ENCODE measurements at regions not wholly inside any gene's neighbourhood (a gene's known extent, or its start where the extent isn't known, plus 50 kb on each side); places are given as distances from the start of the nearest gene placed in this dataset.

DNA sequence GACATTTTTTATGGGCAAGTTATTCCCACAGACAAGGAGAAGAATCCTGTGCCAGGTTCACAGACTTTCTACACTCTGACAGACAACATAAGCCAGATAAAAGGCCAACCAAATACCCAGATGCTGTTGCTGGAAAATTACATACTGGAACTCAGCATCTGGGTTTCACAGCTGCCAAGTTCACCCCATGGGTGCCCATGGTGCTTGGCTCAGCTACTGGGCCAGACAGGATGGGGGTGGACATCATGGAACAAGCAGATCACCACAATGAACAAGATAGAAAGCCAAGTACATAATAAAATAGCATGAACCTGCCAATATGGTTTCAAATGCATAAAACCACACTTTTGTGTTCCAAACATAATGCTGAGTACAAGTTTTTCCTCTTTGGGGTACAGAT lies 999.8 kb downstream of the NR2F1-AS1 start:
- H3K9me3 Mint-ChIP-seq: peaks cover 0 to 5% (median 0%) of the 10 kb centered on the region in 7 donors
- Histone ChIP-seq H3K36me3 (ENCODE audit: control insufficient read depth, insufficient read depth, low read length) (no peaks in the 10 kb centered on the region), H3K27ac (ENCODE audit: insufficient read depth, low read length, poor library complexity, severe bottlenecking) (no peak overlapping the region), H3K27me3 (ENCODE audit: control insufficient read depth, insufficient read depth, low read length) (no peaks in the 10 kb centered on the region), H3K9me3 (ENCODE audit: control insufficient read depth in 2 of 2, low read length in 2 of 2) (peaks cover 0 to 4% of the 10 kb centered on the region in 2 experiments), H3K4me1 (ENCODE audit: control insufficient read depth, insufficient read depth, low read length, poor library complexity, severe bottlenecking) (no peaks in the 10 kb centered on the region), H3K4me3 (ENCODE audit: low read depth, low read length) (no peak overlapping the region)
- no peak overlapping the region for H3K27ac Mint-ChIP-seq
- no peaks in the 10 kb centered on the region for H3K27me3 Mint-ChIP-seq
- H3K36me3 Mint-ChIP-seq: no peaks in the 10 kb centered on the region
- no peak overlapping the region for H3K4me3 Mint-ChIP-seq
- DNase-seq (no peak), ATAC-seq (ENCODE audit: low read depth in 2 of 2) (no peak)
- no peaks in the 10 kb centered on the region for H3K4me1 Mint-ChIP-seq

DNA sequence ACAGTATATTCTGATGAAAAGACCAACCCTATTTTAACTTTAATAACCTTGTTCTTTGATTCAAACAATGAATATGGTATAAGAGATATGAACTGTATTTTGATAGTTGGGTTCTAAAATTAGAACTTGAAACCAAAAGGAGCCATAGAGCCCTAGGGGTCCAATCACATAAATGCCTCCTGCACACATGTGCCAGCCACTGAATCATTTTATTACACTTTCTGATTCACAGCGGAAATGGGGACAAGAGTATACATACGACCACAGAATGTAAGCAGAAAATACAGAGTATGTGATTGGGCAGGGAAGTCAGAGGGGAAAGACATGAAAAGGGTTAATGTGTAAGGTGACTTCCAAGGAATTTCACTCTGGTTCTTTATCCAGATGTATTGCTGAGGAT lies 1000.2 kb downstream of the NR2F1-AS1 start:
- H3K27me3 ChIP-seq (ENCODE audit: control insufficient read depth, insufficient read depth, low read length): no peaks in the 10 kb centered on the region
- ATAC-seq (ENCODE audit: low read depth in 2 of 2) (no peak), DNase-seq (no peak)
- no peak overlapping the region for H3K4me3 ChIP-seq (ENCODE audit: low read depth, low read length)
- H3K36me3 ChIP-seq (ENCODE audit: control insufficient read depth, insufficient read depth, low read length): no peaks in the 10 kb centered on the region
- Mint-ChIP-seq H3K36me3 (no peaks in the 10 kb centered on the region), H3K9me3 (peaks cover 0 to 3% (median 0%) of the 10 kb centered on the region in 7 donors), H3K4me1 (no peaks in the 10 kb centered on the region), H3K4me3 (no peak overlapping the region), H3K27ac (no peak overlapping the region), H3K27me3 (no peaks in the 10 kb centered on the region)
- H3K27ac ChIP-seq (ENCODE audit: insufficient read depth, low read length, poor library complexity, severe bottlenecking): no peak overlapping the region
- peaks cover 0 to 4% of the 10 kb centered on the region in 2 experiments for H3K9me3 ChIP-seq (ENCODE audit: control insufficient read depth in 2 of 2, low read length in 2 of 2)
- no peaks in the 10 kb centered on the region for H3K4me1 ChIP-seq (ENCODE audit: control insufficient read depth, insufficient read depth, low read length, poor library complexity, severe bottlenecking)

DNA sequence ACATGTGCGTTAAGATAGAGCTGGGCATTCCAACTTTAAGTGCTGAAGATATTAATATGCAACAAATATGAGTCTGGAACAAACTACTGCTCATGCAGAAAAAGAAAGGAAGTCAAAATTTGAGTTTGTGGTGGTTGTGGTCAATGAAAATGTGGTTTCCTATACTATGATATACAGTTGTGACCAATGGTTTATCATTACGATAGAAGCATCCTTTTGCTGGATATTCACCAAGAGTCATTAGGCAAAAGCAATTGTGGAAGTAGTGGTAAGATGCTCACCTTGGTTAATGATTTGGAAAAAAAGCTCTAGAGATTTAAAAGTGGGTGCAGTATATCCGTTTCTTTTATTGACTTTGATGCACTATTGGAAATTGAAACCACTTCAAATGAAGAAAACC lies 1007.0 kb downstream of the NR2F1-AS1 start:
- Histone ChIP-seq H3K27me3 (ENCODE audit: control insufficient read depth, insufficient read depth, low read length) (no peaks in the 10 kb centered on the region), H3K4me3 (ENCODE audit: low read depth, low read length) (no peak overlapping the region), H3K27ac (ENCODE audit: insufficient read depth, low read length, poor library complexity, severe bottlenecking) (no peak overlapping the region), H3K9me3 (ENCODE audit: control insufficient read depth in 2 of 2, low read length in 2 of 2) (peaks cover 0 to 3% of the 10 kb centered on the region in 2 experiments), H3K36me3 (ENCODE audit: control insufficient read depth, insufficient read depth, low read length) (no peaks in the 10 kb centered on the region), H3K4me1 (ENCODE audit: control insufficient read depth, insufficient read depth, low read length, poor library complexity, severe bottlenecking) (no peaks in the 10 kb centered on the region)
- no peak overlapping the region for H3K4me3 Mint-ChIP-seq
- DNase-seq: no peak
- peaks cover 0 to 3% (median 0%) of the 10 kb centered on the region in 7 donors for H3K9me3 Mint-ChIP-seq
- no peaks in the 10 kb centered on the region for H3K36me3 Mint-ChIP-seq
- H3K4me1 Mint-ChIP-seq: no peaks in the 10 kb centered on the region
- H3K27me3 Mint-ChIP-seq: no peaks in the 10 kb centered on the region
- no peak overlapping the region for H3K27ac Mint-ChIP-seq
- ATAC-seq (ENCODE audit: low read depth in 2 of 2): no peak

DNA sequence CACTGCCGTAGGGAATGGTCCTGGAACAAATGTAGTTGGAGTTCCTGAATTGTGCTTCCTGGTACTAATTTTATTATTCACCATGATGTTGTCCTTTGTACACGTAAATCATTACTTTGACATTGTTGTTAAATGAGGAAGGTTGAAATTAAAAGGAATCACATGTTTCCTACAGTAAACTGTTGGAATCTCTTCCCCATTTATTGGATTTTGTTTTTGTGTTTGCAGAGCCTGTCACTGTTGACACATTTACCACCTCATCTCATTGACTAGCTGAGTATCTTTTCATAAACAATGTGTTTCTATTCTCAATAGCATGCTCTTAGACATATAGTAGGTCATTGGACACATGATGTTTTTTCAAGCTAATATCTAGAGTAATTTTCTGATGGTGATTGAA lies 1012.5 kb downstream of the NR2F1-AS1 start:
- no peak overlapping the region for H3K27ac Mint-ChIP-seq
- no peak for DNase-seq
- Histone ChIP-seq H3K9me3 (ENCODE audit: control insufficient read depth in 2 of 2, low read length in 2 of 2) (peaks cover 0 to 3% of the 10 kb centered on the region in 2 experiments), H3K4me3 (ENCODE audit: low read depth, low read length) (no peak overlapping the region), H3K4me1 (ENCODE audit: control insufficient read depth, insufficient read depth, low read length, poor library complexity, severe bottlenecking) (no peaks in the 10 kb centered on the region), H3K27me3 (ENCODE audit: control insufficient read depth, insufficient read depth, low read length) (no peaks in the 10 kb centered on the region), H3K36me3 (ENCODE audit: control insufficient read depth, insufficient read depth, low read length) (no peaks in the 10 kb centered on the region), H3K27ac (ENCODE audit: insufficient read depth, low read length, poor library complexity, severe bottlenecking) (no peak overlapping the region)
- ATAC-seq (ENCODE audit: low read depth in 2 of 2): no peak
- no peak overlapping the region for H3K4me3 Mint-ChIP-seq
- H3K9me3 Mint-ChIP-seq: peaks cover 0 to 4% (median 0%) of the 10 kb centered on the region in 7 donors
- no peaks in the 10 kb centered on the region for H3K36me3 Mint-ChIP-seq
- no peaks in the 10 kb centered on the region for H3K4me1 Mint-ChIP-seq
- H3K27me3 Mint-ChIP-seq: no peaks in the 10 kb centered on the region

DNA sequence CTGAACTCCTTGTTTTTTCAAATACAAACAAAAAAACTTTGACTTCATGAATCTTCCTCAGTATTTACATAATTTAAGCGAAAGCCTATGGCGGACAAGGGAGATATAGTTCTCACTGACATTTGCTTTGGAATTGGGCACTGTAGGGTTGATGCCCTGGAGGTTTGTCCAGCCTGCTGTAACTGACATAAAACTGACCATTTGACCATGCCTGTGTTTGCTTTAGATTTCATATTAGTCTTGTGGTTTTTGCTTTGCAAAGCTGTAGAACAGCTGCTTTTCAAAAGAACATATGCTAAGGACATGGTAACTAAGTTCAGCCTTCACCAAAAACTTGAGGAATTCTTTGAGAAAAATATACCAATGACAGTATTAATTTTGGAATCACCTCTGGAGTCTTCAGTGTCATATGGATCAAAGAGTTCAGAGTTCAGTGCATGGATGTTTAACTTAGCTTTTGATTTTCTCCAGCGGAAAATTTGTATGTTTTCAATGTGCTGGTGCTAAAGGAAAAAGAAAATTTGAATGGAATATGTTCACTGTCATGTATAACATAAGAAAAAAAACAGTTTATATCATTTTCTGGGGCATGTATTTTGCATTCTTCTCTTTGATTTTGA lies 1013.1 kb downstream of the NR2F1-AS1 start:
- Histone ChIP-seq H3K27ac (ENCODE audit: insufficient read depth, low read length, poor library complexity, severe bottlenecking) (no peak overlapping the region), H3K4me1 (ENCODE audit: control insufficient read depth, insufficient read depth, low read length, poor library complexity, severe bottlenecking) (no peaks in the 10 kb centered on the region), H3K4me3 (ENCODE audit: low read depth, low read length) (no peak overlapping the region), H3K27me3 (ENCODE audit: control insufficient read depth, insufficient read depth, low read length) (no peaks in the 10 kb centered on the region), H3K9me3 (ENCODE audit: control insufficient read depth in 2 of 2, low read length in 2 of 2) (no peaks in the 10 kb centered on the region), H3K36me3 (ENCODE audit: control insufficient read depth, insufficient read depth, low read length) (no peaks in the 10 kb centered on the region)
- H3K4me1 Mint-ChIP-seq: no peaks in the 10 kb centered on the region
- no peaks in the 10 kb centered on the region for H3K36me3 Mint-ChIP-seq
- H3K27ac Mint-ChIP-seq: no peak overlapping the region
- no peak overlapping the region for H3K4me3 Mint-ChIP-seq
- H3K27me3 Mint-ChIP-seq: no peaks in the 10 kb centered on the region
- ATAC-seq (ENCODE audit: low read depth in 2 of 2) (no peak), DNase-seq (no peak)
- H3K9me3 Mint-ChIP-seq: peaks cover 0 to 4% (median 0%) of the 10 kb centered on the region in 7 donors

DNA sequence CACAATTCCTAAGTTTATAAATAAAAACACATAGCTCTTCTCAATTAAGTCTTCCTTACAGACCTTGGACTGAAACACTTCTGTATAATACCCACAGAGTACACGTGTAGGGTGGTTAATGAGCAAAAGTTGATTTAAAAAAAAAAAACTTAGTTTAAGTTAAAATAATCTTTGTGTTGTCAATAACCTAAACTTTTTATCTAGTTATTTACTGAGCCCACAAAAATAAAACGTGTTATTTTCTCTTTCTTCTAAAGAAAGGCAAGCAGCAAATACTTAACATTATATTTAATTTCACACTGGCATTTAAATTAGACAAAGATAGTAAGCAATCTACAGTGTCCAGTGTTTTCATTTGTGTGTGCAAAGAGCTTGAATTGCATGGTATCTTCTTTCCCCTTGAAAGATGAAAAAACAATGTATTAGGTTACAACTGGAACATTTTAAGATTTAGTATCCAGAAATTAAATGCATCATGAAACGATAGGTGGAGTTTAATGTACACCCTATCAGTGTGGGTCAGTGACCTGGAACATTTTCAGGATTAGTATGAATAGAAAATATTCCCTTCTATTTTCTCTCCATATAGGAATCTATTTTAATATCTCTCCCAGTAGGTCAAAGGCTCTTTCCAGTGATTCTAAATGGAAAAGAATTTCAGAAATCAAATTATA lies 1014.8 kb downstream of the NR2F1-AS1 start:
- Histone ChIP-seq H3K9me3 (ENCODE audit: control insufficient read depth in 2 of 2, low read length in 2 of 2) (no peaks in the 10 kb centered on the region), H3K4me3 (ENCODE audit: low read depth, low read length) (no peak overlapping the region), H3K27me3 (ENCODE audit: control insufficient read depth, insufficient read depth, low read length) (no peaks in the 10 kb centered on the region), H3K4me1 (ENCODE audit: control insufficient read depth, insufficient read depth, low read length, poor library complexity, severe bottlenecking) (no peaks in the 10 kb centered on the region), H3K27ac (ENCODE audit: insufficient read depth, low read length, poor library complexity, severe bottlenecking) (no peak overlapping the region), H3K36me3 (ENCODE audit: control insufficient read depth, insufficient read depth, low read length) (no peaks in the 10 kb centered on the region)
- Mint-ChIP-seq H3K9me3 (peaks cover 0 to 4% (median 0%) of the 10 kb centered on the region in 7 donors), H3K27me3 (no peaks in the 10 kb centered on the region), H3K4me1 (no peaks in the 10 kb centered on the region), H3K27ac (no peak overlapping the region), H3K36me3 (no peaks in the 10 kb centered on the region), H3K4me3 (no peak overlapping the region)
- DNase-seq (no peak), ATAC-seq (ENCODE audit: low read depth in 2 of 2) (no peak)

DNA sequence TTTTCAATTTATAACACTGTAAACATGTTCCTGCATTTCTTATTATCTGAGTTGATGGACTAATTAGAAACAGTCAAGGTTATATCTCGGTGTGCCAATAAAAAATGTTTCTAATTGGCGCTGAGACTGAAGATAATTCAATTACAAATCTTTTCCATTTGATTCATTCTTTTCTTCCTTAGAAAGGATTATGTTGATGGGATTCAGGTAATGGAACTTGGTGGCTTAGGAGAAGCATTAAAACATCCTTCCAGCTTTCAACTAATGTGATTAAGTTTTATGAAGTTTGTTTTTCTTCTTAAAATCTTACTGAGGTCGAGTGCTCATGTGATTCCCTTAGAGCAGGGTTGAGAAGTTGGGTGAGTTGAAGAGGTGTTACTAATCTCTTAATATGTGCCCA lies 1015.3 kb downstream of the NR2F1-AS1 start:
- DNase-seq: no peak
- Histone ChIP-seq H3K4me1 (ENCODE audit: control insufficient read depth, insufficient read depth, low read length, poor library complexity, severe bottlenecking) (no peaks in the 10 kb centered on the region), H3K4me3 (ENCODE audit: low read depth, low read length) (no peak overlapping the region), H3K27ac (ENCODE audit: insufficient read depth, low read length, poor library complexity, severe bottlenecking) (no peak overlapping the region), H3K9me3 (ENCODE audit: control insufficient read depth in 2 of 2, low read length in 2 of 2) (no peaks in the 10 kb centered on the region), H3K36me3 (ENCODE audit: control insufficient read depth, insufficient read depth, low read length) (no peaks in the 10 kb centered on the region), H3K27me3 (ENCODE audit: control insufficient read depth, insufficient read depth, low read length) (no peaks in the 10 kb centered on the region)
- H3K36me3 Mint-ChIP-seq: no peaks in the 10 kb centered on the region
- peaks cover 0 to 4% (median 0%) of the 10 kb centered on the region in 7 donors for H3K9me3 Mint-ChIP-seq
- no peaks in the 10 kb centered on the region for H3K27me3 Mint-ChIP-seq
- no peak for ATAC-seq (ENCODE audit: low read depth in 2 of 2)
- no peak overlapping the region for H3K27ac Mint-ChIP-seq
- no peak overlapping the region for H3K4me3 Mint-ChIP-seq
- no peaks in the 10 kb centered on the region for H3K4me1 Mint-ChIP-seq

DNA sequence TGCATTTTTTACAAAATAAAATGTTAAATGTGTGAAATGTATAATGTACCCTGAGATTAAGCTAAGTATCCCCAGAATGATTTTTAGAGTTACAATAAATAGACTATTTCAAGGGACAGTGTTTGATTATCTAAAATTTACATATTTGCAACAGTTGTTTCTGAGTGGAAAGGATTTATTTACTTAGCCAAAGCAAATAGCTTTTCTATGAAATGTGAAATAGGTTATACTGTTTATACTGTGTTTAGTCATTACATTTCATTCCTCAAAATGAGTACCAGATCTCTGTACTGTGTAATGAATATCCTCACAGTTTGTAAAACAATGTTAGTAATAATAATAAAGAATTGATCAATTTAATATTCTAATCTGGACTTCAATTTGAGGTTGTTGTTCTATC lies 1019.0 kb downstream of the NR2F1-AS1 start:
- no peak overlapping the region for H3K27ac Mint-ChIP-seq
- no peaks in the 10 kb centered on the region for H3K4me1 ChIP-seq (ENCODE audit: control insufficient read depth, insufficient read depth, low read length, poor library complexity, severe bottlenecking)
- peaks cover 0 to 4% (median under 1%) of the 10 kb centered on the region in 7 donors for H3K9me3 Mint-ChIP-seq
- no peak overlapping the region for H3K4me3 ChIP-seq (ENCODE audit: low read depth, low read length)
- H3K27ac ChIP-seq (ENCODE audit: insufficient read depth, low read length, poor library complexity, severe bottlenecking): no peak overlapping the region
- ATAC-seq (ENCODE audit: low read depth in 2 of 2): no peak
- no peaks in the 10 kb centered on the region for H3K27me3 ChIP-seq (ENCODE audit: control insufficient read depth, insufficient read depth, low read length)
- H3K36me3 ChIP-seq (ENCODE audit: control insufficient read depth, insufficient read depth, low read length): no peaks in the 10 kb centered on the region
- no peaks in the 10 kb centered on the region for H3K27me3 Mint-ChIP-seq
- no peak overlapping the region for H3K4me3 Mint-ChIP-seq
- H3K9me3 ChIP-seq (ENCODE audit: control insufficient read depth in 2 of 2, low read length in 2 of 2): no peaks in the 10 kb centered on the region
- H3K4me1 Mint-ChIP-seq: no peaks in the 10 kb centered on the region
- H3K36me3 Mint-ChIP-seq: no peaks in the 10 kb centered on the region
- DNase-seq: no peak

Data from CD4-positive, CD25-positive, alpha-beta regulatory T cell (primary cell).